GM04503 (cell line): ENCODE measurements at regions not wholly inside any gene's neighbourhood (a gene's known extent, or its start where the extent isn't known, plus 50 kb on each side); places are given as distances from the start of the nearest gene placed in this dataset.

ENCODE experiments used
- DNase-seq: peaks from one replicate; pipeline ENCODE4 v3.0.0-alpha.2; 2012; ENCODE audit warnings: low read depth

GRCh38 chr7:51786284-51786683 lies 469.7 kb upstream of the COBL start:
- no peak for DNase-seq

- DNase-seq, result no peak
Observed at GRCh38 chr7:51785876-51786275, 469.3 kb upstream of the COBL start.

- DNase-seq, result no peak
Observed at GRCh38 chr7:51785171-51785570, 468.6 kb upstream of the COBL start.

GRCh38 chr7:51783241-51783640 lies 466.6 kb upstream of the COBL start:
- no peak for DNase-seq

- DNase-seq, result no peak
Observed at GRCh38 chr7:51778121-51778520, 461.5 kb upstream of the COBL start.

- no peak for DNase-seq
Observed at GRCh38 chr7:51774178-51774577, 457.6 kb upstream of the COBL start.

GRCh38 chr7:51772190-51772589 lies 455.6 kb upstream of the COBL start:
- DNase-seq, result no peak

- DNase-seq, result no peak
Observed at GRCh38 chr7:51764976-51765375, 448.4 kb upstream of the COBL start.

- no peak for DNase-seq
Observed at GRCh38 chr7:51759985-51760384, 443.4 kb upstream of the COBL start.

- DNase-seq, result no peak
Observed at GRCh38 chr7:51757960-51758359, 441.4 kb upstream of the COBL start.

- DNase-seq, result no peak
Observed at GRCh38 chr7:51732951-51733350, 416.3 kb upstream of the COBL start.

GRCh38 chr7:51732116-51732515 lies 415.5 kb upstream of the COBL start:
- DNase-seq, result no peak

GRCh38 chr7:51731075-51731474 lies 414.5 kb upstream of the COBL start:
- no peak for DNase-seq

- no peak for DNase-seq
Observed at GRCh38 chr7:51727441-51727840, 410.8 kb upstream of the COBL start.

- no peak for DNase-seq
Observed at GRCh38 chr7:51706851-51707250, 390.2 kb upstream of the COBL start.

- DNase-seq, result no peak
Observed at GRCh38 chr7:51705701-51706100, 389.1 kb upstream of the COBL start.

- DNase-seq, result no peak
Observed at GRCh38 chr7:51702673-51703072, 386.1 kb upstream of the COBL start.

- DNase-seq, result no peak
Observed at GRCh38 chr7:51701935-51702334, 385.3 kb upstream of the COBL start.

- DNase-seq, result no peak
Observed at GRCh38 chr7:51700593-51701215, 384.1 kb upstream of the COBL start.

- DNase-seq, result no peak
Observed at GRCh38 chr7:51693258-51693657, 376.6 kb upstream of the COBL start.

- DNase-seq, result no peak
Observed at GRCh38 chr7:51689547-51689946, 372.9 kb upstream of the COBL start.

- DNase-seq, result no peak
Observed at GRCh38 chr7:51685794-51686193, 369.2 kb upstream of the COBL start.

GRCh38 chr7:51680594-51681399 lies 364.2 kb upstream of the COBL start:
- no peak for DNase-seq

- DNase-seq, result no peak
Observed at GRCh38 chr7:51679358-51679757, 362.7 kb upstream of the COBL start.
